Muscle of back (tissue), 3 donors: ENCODE measurements at regions not wholly inside any gene's neighbourhood (a gene's known extent, or its start where the extent isn't known, plus 50 kb on each side); places are given as distances from the start of the nearest gene placed in this dataset.
"Not testable (repeated sequence)": the region's sequence is repeated elsewhere in the genome, so short reads cannot be mapped to it uniquely, and the experiment has no call there.

Experiments used
- DNase-seq, 3 donors: peaks; one replicate each; pipeline versions ENCODE4 v3.0.0 to v3.0.0-alpha.2; 2013

DNA sequence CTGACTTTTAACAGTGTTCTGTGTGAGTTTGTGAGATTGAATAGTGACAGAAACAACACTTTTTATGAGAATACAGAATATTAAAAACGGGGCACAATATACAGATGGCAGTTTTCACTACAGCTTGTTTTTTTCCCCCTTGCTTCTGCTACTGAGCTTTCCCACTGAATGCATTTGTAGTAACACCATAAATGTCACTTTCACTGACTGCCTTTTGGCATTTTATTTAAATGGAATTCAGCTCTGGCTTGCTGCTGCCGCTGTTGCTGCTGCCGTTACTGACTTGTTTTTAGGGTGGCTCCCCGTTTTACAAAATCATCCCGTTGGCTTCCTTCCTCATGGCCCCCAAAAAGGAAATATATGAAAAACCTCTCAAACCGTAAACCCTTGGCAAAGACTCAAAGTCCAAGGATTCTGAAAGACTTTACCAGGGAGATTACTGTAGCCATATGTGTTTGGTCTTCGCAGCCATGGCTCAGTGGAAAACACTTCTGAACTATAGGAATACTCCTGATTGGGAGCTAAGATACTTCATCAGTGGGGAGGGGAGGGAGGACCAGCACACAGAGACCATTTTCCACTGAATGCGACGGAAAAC lies 151.0 kb downstream of the NUF2 start:
- peak in 1 of 3 donors; percentile 13 for DNase-seq

DNA sequence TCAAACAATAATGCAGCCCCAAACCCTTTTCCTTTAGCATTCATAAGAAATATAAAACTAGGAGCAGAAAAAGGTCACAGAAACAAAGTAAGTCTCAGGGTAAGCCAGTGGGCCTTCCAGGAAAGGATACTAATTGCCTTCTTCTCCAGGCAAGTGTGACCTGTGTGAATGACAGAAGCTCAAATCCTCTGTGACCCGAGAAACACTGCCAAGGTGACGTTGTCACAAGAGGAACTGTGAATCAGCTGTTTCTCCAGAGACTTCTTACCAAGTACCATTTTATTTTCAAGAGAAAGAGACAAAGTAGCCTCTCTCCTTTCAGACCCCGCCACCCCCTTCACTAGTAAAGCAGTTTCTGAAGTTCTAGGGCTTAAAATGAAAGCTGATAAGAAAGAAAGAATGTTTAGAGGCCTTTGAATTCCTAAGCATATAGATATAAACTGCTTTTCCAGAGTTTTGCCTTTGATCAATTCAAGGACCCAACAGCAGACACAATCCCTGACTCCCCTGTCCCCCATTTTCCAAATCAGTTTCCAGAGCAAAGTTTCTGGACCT lies 155.6 kb downstream of the NUF2 start:
- DNase-seq = no peak

DNA sequence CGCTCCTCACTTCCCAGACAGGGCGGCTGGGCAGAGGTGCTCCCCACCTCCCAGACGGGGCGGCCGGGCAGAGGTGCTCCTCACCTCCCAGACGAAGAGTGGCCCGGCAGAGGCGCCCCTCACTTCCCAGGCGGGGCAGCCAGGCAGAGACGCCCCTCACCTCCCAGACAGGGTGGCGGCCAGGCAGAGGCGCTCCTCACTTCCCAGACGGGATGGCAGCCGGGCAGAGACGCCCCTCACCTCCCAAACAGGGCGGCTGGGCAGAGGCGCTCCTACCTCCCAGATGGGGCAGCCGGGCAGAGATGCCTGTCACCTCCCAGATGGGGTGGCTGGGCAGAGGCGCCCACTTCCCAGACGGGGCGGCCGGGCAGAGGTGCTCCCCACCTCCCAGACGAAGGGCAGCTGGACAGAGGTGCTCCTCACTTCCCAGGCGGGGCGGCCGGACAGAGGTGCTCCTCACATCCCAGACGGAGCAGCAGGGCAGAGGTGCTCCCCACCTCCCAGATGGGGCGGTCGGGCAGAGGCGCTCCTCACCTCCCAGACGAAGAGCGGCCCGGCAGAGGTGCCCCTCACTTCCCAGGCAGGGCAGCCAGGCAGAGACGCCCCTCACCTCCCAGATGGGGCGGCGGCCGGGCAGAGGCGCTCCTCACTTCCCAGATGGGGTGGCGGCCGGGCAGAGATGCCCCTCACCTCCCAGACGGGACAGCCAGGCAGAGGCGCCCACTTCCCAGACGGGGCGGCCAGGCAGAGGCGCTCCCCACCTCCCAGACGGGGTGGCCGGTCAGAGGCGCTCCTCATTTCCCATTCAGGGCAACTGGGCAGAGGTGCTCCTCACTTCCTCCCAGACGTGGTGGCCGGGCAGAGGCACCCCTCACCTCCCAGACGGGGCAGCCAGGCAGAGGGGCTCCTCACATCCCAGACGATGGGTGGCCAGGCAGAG lies 176.9 kb downstream of the NUF2 start:
- DNase-seq = not testable (repeated sequence)

DNA sequence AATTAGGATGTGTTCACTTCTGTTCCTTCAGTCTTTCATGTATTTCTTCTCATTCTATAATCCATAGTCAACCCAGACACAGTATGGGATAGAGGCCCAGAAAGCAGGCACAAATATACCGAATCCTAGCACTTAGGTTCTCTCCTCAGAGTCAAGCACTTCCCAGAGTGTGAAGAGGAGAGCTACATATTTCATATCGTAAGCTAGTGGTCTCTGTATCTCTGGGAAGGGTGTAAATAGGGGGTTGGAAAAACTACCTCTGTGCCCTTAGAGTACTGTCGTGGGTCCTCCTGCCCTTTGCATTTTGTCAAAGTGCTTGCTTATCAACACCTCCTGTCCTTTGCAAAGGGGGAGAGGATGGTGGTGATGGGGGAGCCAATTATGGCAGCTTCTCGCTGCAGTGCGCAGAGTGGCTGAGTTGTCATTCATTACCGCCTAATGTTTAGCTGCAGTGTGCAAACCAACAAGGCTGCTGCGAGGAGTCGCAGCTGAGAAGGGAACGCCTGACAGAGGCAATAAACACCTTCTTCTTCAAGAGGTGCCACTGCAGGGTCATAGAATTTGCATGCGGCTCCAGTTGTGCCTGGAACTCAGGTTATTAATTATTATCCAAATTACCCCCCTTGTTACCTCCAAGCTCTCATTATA lies 182.7 kb downstream of the NUF2 start:
- DNase-seq = no peak

DNA sequence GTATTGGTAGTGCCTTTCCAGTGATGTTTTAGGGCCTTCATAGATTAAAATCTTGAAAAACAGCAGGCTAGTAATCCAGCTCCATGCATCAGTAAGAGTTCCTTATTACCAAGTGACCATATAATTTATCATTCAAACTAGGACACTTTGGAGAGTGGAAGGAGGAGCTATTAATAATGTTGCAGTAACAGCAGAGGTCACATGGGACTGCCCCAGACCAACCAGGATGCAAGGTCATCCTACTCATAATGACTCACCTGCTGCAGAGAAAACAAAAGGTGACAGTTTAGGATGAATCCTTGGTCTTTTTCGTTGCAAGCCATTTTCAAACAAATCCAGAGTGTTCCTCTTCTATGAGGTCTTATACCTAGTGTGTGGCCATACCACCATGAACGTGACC lies 187.4 kb downstream of the NUF2 start:
- DNase-seq = no peak

DNA sequence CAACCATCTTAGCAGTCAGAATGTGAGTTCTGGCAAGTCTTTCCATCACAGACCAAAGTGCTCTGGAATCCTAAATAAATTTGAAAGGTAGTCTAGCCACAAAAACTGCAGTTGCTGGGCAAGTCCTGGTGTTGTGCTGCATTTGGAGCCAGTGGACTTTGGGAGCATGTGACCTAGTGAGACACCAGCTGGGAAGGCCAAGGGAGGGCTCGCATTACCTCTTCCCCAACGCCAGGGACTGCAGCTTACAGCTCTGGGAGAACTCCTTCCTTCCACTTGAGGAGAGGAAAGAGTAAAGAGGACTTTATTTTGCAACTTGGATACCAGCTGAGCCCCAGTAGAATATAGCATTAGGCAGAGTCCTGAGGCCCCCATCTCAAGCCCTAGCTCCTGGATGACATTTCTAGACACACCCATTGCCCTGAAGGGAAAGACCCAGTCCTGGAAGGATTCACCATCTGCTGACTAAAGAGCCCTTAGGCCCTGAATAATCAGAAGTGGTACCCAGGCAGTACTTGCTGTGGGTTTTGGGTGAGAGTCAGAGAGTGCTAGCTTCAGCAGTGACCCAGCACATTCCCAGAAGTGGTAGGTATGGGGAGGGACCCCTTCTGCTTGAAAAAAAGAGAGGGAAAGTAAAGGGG lies 190.7 kb downstream of the NUF2 start:
- no peak for DNase-seq

DNA sequence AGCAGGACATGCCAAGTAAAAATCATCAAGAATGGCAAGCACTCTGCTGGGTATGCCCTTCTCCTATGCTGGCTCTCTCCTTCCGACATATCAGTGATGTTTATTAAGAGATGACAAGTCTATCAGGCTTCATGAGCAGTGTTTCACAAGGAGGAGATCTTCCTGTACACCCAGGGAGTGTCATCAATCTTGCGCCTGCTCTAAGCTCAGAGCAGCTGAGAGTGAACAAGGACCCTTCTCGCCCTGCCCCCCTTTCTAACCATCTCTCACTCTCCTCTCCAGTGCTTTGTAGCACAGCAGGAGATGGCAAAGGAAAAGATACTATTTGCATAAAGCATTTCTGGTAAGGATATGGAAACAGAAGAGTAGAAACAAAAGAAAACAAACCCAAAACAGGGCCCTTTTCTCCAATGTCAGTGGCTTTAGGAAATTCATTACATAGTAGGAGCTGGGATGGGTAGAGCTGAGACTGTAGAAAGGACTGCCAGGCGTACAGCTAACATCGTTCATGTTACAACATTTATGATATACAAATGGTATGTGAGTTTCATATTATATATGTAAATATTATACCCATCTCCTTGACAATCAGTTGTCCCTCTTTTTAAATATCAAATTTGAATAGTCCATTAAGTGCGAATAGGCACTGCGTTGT lies 201.7 kb downstream of the NUF2 start:
- DNase-seq = no peak

DNA sequence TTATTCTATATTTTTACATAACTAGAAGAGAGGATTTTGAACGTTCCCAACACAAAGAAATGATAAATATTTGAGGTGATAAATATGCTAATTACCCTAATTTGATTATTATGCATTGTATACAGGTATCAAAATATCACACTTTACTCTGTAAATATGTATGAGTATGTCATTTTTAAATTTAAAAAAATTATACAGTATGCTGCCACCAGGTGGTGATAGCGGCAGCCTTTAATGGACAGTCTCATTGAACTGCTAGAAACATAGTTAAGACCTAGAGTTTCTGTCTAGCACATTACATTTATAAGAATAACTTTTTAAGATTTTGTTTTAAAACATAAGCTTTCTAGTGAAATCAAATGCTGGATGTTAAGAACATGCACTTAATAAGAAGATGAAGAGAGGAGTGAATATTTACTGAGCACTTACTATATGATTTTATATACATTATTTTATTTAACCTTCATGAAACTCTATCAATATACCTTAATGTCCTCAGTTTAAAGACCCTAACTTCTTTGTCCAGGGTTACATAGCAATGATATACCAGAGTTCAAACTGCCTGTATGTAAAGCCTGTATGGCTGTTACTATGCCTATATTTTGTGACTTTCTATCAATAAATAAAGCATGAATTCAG lies 207.1 kb downstream of the NUF2 start:
- peak; percentile 8 to 25 (median 14) for DNase-seq

DNA sequence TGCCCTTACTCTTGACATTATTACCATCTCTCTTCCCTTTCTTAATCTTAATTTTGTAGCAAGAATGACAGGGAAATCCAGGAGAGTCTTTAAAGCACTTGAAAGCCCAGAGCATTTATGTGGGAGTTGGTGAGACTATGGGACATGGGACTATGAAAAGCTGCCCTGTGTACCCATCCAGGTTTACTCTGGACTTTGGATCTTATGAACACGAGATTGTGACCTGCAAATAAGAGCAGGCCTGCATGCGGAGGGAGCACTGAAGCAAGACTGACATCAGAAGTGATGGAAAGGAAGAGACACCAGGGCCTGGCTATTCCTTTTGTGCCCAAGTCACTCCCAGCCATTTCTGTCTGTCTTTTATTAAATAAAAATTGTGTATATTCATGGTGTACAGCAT lies 209.6 kb downstream of the NUF2 start:
- no peak for DNase-seq

DNA sequence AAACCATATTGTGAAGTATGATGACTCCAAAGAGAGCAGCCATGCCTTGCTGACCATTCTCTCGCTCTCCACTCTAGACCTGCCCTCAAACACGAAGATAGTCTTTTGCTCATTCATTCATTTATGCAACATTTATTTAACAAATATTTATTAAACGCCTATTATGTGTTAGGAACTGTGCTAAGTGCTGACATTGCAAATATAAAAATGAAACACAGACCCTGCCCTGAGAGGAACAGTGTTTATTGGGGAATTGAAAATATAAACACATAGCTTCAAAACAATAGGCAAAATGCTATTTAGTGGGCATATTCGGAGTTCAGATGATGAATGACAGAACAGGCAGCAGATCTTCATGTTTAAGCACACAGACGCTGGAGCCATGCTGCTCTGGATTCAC lies 213.6 kb downstream of the NUF2 start:
- no peak for DNase-seq

DNA sequence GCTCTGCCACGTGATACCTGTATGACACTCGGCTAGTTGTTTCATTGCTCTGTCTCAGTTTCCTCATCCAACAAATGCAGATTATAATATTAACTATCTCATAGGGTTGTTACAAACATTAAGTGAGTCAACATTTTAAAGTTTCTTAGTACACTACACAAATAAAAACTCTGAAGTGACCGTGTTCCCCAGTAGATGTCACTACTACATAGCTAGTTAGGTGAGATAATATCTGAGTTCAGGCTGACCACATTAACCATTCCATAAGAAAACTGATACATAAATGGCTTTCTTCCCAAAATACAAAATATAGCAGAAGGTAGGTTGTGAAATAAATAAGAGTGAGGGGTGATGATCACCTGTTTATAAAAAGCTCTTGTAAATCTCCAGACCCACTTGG lies 214.1 kb downstream of the NUF2 start:
- peak; percentile 11 to 44 (median 16) for DNase-seq

DNA sequence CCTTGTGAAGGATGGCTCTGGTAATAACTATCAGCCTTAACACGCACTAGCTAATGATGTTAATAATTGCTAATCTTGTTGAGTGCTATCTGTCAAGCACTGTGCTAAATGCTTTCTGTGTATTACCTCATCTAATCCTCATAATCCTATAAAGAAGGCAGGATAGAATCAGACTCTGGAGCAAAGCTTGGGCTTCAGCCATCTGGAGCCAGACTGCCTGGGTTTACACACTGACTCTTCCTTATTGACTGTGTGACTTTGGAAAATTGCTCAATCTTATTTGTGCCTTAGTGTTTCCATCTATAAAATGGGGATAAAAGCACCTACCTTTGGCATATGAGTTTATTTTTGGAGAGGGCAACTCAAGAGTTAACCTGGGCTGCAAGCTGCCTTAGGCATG lies 216.1 kb downstream of the NUF2 start:
- DNase-seq = no peak

DNA sequence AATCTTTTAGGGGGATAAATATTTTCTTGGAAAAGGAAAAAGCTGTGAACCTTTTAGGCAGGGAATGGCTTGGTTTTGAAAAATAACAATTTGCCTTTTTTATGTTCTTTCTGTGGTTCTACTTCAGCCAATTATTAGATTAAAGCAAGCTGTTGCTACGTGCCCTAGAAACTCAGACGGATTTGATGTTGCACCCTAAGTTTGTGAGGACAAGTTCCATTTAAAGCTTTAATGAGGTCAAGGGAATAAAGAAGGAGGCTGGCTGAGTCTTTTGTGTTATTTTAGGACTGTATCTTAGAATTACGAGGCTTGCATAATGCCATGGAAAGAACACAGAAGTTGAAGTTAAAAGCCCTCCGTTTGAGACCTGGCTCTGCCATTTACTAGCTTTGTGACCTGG lies 216.9 kb downstream of the NUF2 start:
- no peak for DNase-seq

DNA sequence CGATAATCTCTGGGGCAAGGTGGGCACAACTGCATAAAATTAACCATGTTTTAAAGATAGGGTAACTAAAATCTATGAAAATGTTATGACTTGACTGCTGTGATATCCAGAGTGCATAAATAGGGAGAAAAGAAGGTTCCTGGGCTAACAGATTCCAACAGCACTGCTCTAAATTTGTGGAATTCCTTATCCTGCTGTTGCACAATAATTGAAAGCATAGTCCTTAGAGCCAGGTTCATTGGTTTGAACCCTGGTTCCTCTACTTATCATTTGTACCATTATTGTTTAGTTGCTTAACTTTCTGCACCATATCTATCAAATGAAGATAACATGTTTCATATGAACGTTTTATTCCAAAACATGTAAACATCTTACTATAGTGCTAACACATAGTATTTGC lies 219.0 kb downstream of the NUF2 start:
- no peak for DNase-seq

DNA sequence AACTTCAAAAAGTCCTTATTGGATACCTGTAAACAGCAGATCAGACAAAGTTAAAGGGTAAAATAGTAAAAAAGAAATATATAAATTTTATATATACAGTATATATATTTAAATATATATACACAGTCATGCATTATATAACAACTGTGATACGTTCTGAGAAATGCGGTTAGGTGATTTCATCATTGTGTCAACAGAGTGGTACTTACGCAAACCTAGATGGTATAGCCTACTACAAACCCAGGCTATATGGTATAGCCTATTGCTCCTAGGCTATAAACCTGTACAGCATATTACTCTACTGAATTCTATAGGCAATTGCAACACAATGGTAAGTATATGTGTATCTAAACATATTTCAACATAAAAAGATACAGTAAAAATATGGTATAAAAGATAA lies 222.7 kb downstream of the NUF2 start:
- no peak for DNase-seq

DNA sequence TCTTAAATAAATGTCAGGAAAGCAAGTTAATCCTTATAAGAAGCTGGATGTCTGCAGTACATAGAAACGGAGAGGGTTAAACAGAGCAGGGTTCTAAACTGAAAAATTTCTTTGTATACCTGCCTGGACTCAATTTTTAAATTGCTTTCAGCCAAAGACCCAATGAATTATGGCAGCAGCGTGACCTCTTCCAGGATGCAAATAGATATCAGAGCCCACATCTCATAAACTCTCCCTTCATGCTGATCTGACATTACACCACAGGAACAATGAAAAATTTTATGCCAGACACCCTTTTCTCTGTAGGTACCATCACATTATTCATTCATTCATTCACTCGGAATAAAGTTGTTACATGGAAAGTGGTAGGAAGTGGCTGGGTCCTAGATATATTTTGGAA lies 236.4 kb downstream of the NUF2 start:
- DNase-seq = no peak

DNA sequence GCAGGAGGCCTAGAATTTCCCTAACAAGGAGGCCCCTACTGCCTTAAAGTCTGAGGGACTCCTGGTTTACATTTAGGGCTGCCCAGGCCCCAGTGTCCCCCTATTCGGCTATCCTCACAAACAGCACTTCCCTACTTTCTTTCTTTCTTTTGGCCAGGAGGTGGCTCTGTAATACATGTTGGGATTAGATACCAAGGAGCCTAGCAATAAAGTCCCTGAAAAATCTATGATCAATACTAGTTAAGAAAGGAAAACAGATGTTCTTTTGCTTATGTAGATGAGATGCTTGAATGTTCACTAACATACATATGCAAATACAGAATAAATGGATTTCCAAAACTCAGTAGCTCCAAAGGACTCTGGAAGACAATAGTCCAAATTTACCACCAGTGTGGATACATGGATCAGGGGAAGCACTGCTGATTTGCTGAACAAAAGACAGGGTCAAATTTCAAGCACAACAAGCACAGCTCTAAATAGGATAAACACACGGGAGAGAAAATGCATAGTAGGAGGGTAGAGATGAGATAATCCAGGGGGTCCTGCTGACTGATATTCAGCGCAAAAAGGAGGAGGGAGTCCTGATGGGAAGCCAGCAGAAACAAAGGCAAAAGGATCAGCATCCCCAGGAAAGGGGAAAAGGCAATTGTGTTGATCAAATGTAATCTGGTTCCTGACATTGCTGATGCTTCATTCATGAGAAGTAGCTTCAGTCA lies 240.0 kb downstream of the NUF2 start:
- DNase-seq = peak; percentile 13 to 44 (median 15)

DNA sequence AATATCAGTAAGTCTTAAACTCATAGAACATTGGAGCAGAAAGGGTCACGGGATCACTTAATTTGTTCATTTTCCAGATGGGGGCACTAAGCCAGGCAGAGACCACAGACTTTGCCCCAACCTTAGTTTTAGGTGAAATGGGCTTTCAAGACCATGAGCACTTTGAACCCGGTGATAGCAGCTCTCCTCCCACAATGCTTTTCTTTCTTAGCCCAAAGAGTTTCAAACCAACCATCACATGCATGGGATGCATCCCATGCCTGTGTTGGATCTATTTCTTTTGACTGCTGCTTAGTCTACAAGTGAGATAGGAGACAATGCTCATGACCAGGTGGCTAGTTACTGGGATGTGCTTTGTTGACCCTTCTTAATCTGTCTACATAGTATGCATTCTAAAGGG lies 240.6 kb downstream of the NUF2 start:
- no peak for DNase-seq

DNA sequence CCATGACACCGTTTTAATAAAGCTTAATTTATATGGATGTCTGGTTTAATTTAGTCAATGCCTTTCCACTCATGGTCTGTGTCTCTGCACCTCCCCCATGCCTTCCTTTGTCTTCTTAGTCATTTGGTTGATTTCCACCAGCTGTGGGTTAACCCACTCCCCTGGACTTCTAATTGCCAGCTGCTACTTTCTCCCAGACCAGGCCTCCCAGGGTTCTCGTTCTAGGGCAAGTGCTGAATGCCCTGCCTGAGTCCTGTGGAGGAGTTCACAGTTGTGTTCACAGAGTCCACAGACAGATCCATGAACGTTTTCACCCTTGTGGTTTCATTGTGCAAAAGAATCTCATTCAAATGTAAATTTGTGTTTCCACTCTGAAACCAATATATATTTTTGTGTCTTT lies 243.4 kb downstream of the NUF2 start:
- no peak for DNase-seq

DNA sequence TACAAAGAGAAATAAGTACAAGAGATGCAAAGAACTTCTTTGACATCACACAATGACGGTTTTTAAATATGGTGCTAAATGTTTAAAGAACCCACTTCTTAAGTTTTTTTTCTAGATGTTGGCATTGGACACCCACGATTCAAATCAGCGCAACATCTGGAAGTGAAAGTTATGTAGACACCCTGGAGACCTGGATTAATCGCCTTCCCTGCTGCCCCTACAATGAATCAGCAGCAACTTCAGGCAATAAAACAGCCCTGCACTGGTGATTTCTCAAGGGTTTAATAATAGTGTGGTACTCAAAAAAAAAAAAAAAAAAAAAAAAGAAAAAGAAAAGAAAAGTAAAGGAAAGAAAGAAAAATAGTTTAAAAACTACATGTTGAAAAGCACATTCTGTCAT lies 248.3 kb downstream of the NUF2 start:
- no peak for DNase-seq
